HFFc6 (cell line): ENCODE measurements at regions not wholly inside any gene's neighbourhood (a gene's known extent, or its start where the extent isn't known, plus 50 kb on each side); places are given as distances from the start of the nearest gene placed in this dataset.
"Not testable (repeated sequence)": the region's sequence is repeated elsewhere in the genome, so short reads cannot be mapped to it uniquely, and the experiment has no call there.

Source experiments
- DNase-seq: peaks from one replicate; pipeline ENCODE4 v3.0.0-alpha.2; 2018
- H3K27ac Mint-ChIP-seq: 2 replicates; pipeline ENCODE4 v1.8.0; 2020; ENCODE audit warnings: mild to moderate bottlenecking, mixed read lengths
- H3K27me3 Mint-ChIP-seq: 2 replicates; pipeline ENCODE4 v1.8.0; 2021; ENCODE audit warnings: mild to moderate bottlenecking, moderate library complexity, mixed read lengths; ENCODE audit not compliant: insufficient read depth
- H3K36me3 Mint-ChIP-seq: 2 replicates; pipeline ENCODE4 v1.8.0; 2021; ENCODE audit warnings: low read depth, mixed read lengths
- H3K4me1 Mint-ChIP-seq: 2 replicates; pipeline ENCODE4 v1.8.0; 2020; ENCODE audit warnings: low read depth, mixed read lengths
- H3K4me3 Mint-ChIP-seq: 2 replicates; pipeline ENCODE4 v1.8.0; 2020; ENCODE audit warnings: mild to moderate bottlenecking, moderate library complexity, mixed read lengths
- H3K9me3 Mint-ChIP-seq: 2 replicates; pipeline ENCODE4 v1.8.0; 2020; ENCODE audit warnings: mild to moderate bottlenecking, mixed read lengths
- TF ChIP-seq, protein P1 (sequence below): fragments of 200-600 bp; sonication (generic); IDR thresholded peaks from 2 replicates; pipeline ENCODE4 v1.5.0; 2021; ENCODE audit warnings: antibody characterized with exemption, mild to moderate bottlenecking

DNA sequence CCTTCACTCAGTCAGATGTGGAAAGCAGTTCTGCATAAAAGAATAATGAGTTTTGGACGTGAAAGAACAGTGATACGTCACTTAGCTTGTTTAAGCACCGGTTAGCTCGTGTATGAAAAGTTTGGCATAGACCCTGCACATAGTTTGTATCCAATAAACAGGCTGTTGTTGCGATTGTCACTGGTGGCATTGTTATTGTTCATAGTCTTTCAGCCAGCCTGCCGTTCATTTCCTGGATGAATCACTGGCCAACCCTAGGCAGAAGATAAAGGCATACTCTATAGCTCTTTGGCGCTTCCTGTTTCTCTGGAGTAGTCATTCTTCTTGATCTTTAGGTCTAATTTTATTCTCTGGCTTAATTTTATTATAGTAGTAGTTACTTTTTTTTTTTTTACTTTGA lies 57.8 kb upstream of the ANKRD30A start:
- H3K9me3 Mint-ChIP-seq, result peaks cover 45% of the 10 kb centered on the region
- TF ChIP-seq, protein P1, sequence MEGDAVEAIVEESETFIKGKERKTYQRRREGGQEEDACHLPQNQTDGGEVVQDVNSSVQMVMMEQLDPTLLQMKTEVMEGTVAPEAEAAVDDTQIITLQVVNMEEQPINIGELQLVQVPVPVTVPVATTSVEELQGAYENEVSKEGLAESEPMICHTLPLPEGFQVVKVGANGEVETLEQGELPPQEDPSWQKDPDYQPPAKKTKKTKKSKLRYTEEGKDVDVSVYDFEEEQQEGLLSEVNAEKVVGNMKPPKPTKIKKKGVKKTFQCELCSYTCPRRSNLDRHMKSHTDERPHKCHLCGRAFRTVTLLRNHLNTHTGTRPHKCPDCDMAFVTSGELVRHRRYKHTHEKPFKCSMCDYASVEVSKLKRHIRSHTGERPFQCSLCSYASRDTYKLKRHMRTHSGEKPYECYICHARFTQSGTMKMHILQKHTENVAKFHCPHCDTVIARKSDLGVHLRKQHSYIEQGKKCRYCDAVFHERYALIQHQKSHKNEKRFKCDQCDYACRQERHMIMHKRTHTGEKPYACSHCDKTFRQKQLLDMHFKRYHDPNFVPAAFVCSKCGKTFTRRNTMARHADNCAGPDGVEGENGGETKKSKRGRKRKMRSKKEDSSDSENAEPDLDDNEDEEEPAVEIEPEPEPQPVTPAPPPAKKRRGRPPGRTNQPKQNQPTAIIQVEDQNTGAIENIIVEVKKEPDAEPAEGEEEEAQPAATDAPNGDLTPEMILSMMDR, result no peak
- H3K27me3 Mint-ChIP-seq, result no peaks in the 10 kb centered on the region

DNA sequence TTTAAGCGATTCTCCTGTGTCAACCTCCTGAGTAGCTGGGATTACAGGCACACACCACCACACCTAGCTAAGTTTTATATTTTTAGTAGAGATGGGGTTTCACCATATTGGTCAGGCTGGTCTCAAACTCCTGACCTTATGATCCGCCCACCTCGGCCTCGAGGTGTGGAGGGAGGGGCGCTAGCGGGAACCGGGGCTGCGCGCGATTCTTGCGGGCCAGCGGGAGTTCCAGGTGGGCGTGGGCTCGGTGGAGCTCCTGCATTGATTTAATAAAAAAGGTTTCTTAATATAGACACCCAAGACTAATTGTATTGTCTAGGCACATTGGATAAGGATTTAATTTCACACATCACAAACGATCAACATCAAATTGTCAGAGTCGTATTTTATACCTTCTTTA lies 63.1 kb upstream of the ANKRD30A start:
- H3K27ac Mint-ChIP-seq, DNase-seq: not testable (repeated sequence)
- H3K9me3 Mint-ChIP-seq, result peaks cover 44% of the 10 kb centered on the region

More for the DNA sequence above, 57.8 kb upstream of the ANKRD30A start:
- Mint-ChIP-seq H3K36me3 (no peaks in the 10 kb centered on the region), H3K4me3 (no peak overlapping the region), H3K27ac (no peak overlapping the region), H3K4me1 (no peaks in the 10 kb centered on the region)
- DNase-seq, result no peak

DNA sequence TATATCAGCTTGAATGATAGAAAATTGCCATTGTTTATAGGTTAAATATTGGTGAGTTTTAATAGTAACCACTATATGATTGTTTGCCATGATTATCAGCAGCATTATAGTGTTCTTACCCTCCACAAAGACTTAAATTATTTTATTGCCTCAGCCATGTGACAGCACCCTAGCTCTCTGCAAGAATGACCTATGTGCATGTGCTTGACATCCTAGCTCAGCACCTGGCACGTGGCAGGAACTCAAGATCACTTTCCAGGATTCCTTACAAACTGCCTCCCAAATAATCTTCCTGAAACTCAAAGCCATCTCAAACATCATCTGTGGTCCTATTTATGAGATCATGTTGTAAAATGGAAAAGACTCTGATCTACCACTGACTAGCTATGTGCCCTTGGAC lies 68.1 kb upstream of the ANKRD30A start:
- Mint-ChIP-seq H3K4me3 (no peak overlapping the region), H3K27me3 (no peaks in the 10 kb centered on the region), H3K36me3 (no peaks in the 10 kb centered on the region), H3K9me3 (peaks cover 19% of the 10 kb centered on the region; the same call in 1 of the 2 replicates), H3K27ac (no peak overlapping the region), H3K4me1 (no peaks in the 10 kb centered on the region)
- TF ChIP-seq, protein P1, result no peak
- DNase-seq, result no peak

More for the DNA sequence above, 63.1 kb upstream of the ANKRD30A start:
- not testable (repeated sequence) for H3K27me3 Mint-ChIP-seq, H3K4me1 Mint-ChIP-seq, H3K4me3 Mint-ChIP-seq, H3K36me3 Mint-ChIP-seq

DNA sequence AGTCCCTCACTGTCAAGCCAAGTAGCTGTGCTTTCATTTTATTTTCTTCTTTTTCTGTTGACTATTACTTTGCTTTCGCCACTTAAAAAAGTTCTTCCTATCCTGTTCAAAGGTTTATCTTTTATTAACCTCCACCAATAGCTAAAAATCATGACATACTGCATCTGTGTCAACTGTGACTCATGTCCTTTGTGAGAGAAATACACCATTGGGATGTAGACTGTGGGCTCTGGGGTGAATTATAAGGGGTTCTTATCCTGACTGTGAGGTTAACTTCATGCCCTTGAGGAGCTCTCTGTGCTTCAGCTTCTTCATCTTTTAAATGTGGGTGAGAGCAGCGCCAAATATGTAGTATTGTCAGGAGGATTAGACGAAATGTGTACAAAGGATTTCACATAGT lies 71.9 kb upstream of the ANKRD30A start:
- Mint-ChIP-seq H3K27me3 (no peaks in the 10 kb centered on the region), H3K4me1 (no peaks in the 10 kb centered on the region), H3K36me3 (peaks cover 10% of the 10 kb centered on the region; the same call in 1 of the 2 replicates), H3K4me3 (no peak overlapping the region), H3K27ac (no peak overlapping the region), H3K9me3 (peaks cover 35% of the 10 kb centered on the region)
- no peak for DNase-seq
- TF ChIP-seq, protein P1, result no peak

DNA sequence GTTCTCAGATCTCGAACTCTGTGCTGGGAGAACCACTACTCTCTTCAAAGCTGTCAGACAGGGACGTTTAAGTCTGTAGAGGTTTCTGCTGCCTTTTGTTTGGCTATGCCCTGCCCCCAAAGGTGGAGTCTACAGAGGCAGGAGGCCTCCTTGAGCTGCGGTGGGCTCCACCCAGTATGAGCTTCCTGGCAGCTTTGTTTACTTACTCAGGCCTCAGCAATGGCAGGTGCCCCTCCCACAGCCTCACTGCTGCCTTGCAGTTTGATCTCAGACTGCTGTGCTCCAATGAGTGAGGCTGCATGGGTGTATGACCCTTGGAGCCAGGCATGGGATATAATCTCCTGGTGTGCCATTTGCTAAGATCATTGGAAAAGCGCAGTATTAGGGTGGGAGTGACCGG lies 75.4 kb upstream of the ANKRD30A start:
- not testable (repeated sequence) for H3K27me3 Mint-ChIP-seq, H3K4me3 Mint-ChIP-seq, H3K27ac Mint-ChIP-seq, H3K4me1 Mint-ChIP-seq, DNase-seq
- H3K9me3 Mint-ChIP-seq, result peaks cover 46% of the 10 kb centered on the region
- peaks cover 12% of the 10 kb centered on the region; the same call in 1 of the 2 replicates for H3K36me3 Mint-ChIP-seq

DNA sequence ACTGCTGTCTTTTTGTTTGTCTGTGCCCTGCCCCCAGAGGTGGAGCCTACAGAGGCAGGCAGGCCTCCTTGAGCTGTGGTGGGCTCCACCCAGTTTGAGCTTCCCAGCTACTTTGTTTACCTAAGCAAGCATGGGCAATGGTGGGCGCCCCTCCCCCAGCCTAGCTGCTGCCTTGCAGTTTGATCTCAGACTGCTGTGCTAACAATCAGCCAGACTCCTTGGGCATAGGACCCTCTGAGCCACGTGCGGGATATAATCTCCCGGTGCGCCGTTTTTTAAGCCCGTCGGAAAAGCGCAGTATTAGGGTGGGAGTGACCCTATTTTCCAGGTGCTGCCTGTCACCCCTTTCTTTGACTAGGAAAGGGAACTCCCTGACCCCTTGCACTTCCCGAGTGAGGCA lies 81.1 kb upstream of the ANKRD30A start:
- DNase-seq, H3K4me3 Mint-ChIP-seq, H3K27ac Mint-ChIP-seq, H3K27me3 Mint-ChIP-seq, H3K36me3 Mint-ChIP-seq, H3K4me1 Mint-ChIP-seq: not testable (repeated sequence)
- H3K9me3 Mint-ChIP-seq, result peaks cover 59% of the 10 kb centered on the region

DNA sequence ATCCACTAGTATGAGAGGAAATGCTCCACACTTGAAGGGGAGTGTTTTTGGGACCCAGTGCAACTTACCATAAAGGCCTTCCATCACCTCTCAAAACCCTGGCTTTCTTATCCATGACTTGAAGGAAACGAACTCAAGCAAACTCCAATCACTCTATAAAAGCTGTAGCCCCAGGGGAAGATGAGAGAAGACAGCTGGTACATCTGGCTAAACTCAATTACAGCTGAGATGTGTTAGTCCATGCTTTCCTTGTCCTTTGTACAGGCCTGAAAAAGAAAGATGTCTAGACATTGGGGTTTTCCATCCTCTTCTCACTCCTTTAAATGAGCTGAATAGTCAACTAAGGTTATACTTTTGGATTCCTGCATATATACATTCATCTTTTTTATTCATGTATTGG lies 89.5 kb upstream of the ANKRD30A start:
- H3K4me1 Mint-ChIP-seq, result no peaks in the 10 kb centered on the region
- H3K9me3 Mint-ChIP-seq, result peaks cover 18% of the 10 kb centered on the region
- TF ChIP-seq, protein P1, result no peak
- DNase-seq, result no peak
- no peak overlapping the region for H3K27ac Mint-ChIP-seq
- H3K4me3 Mint-ChIP-seq, result no peak overlapping the region
- no peaks in the 10 kb centered on the region for H3K27me3 Mint-ChIP-seq
- H3K36me3 Mint-ChIP-seq, result no peaks in the 10 kb centered on the region
